A673 (cell line): ENCODE measurements at regions not wholly inside any gene's neighbourhood (a gene's known extent, or its start where the extent isn't known, plus 50 kb on each side); places are given as distances from the start of the nearest gene placed in this dataset.

Experiments used
- BruUV-seq: library from RNA; stranded (reverse); fragments of 400-500 nt; replicated peaks from 2 replicates; lab custom pipeline; 2021; lab: Mats Ljungman, UMichigan
- CTCF ChIA-PET: fragments of 300-600 bp; sonication (Branson Sonifier 250); formaldehyde crosslinking; loops from one replicate; lab custom pipeline; 2022; ENCODE audit warnings: antibody characterized with exemption; lab: Charles Lee
- POLR2A ChIA-PET: fragments of 300-600 bp; sonication (Branson Sonifier 250); formaldehyde crosslinking; loops from one replicate; lab custom pipeline; 2022; ENCODE audit warnings: antibody characterized with exemption; ENCODE audit not compliant: low non-redundant PET; lab: Charles Lee
- DNase-seq: peaks from one replicate; pipeline ENCODE4 v3.0.0-alpha.2; 2015; ENCODE audit warnings: low spot score
- H3K27ac ChIP-seq: fragments of 200-600 bp; sonication (generic); 2 replicates; pipeline ENCODE4 v1.5.1; 2016; ENCODE audit warnings: mixed run types, low read depth, mild to moderate bottlenecking, mixed read lengths, antibody characterized with exemption, low read length; ENCODE audit not compliant: poor library complexity, severe bottlenecking
- H3K27me3 ChIP-seq: fragments of 200-600 bp; sonication (generic); replicated peaks from 2 replicates; pipeline ENCODE4 v1.6.1; 2017; ENCODE audit warnings: mixed run types, low read depth, mild to moderate bottlenecking, mixed read lengths, antibody characterized with exemption, low read length; ENCODE audit not compliant: insufficient read depth, poor library complexity
- H3K36me3 ChIP-seq: fragments of 200-600 bp; sonication (generic); 2 replicates; pipeline ENCODE4 v1.6.1; 2016; ENCODE audit warnings: mixed run types, mild to moderate bottlenecking, mixed read lengths, antibody characterized with exemption, low read length; ENCODE audit not compliant: insufficient read depth, poor library complexity, severe bottlenecking
- H3K4me1 ChIP-seq: fragments of 200-600 bp; sonication (generic); 2 replicates; pipeline ENCODE4 v1.6.1; 2017; ENCODE audit warnings: mixed run types, mild to moderate bottlenecking, mixed read lengths, antibody characterized with exemption, low read length; ENCODE audit not compliant: insufficient read depth, poor library complexity, severe bottlenecking
- H3K4me3 ChIP-seq: fragments of 200-600 bp; sonication (generic); 2 replicates; pipeline ENCODE4 v1.5.1; 2016; ENCODE audit warnings: low read depth, mixed run types, mild to moderate bottlenecking, mixed read lengths, low read length; ENCODE audit not compliant: poor library complexity, severe bottlenecking
- H3K9me3 ChIP-seq: fragments of 200-600 bp; sonication (generic); 2 replicates; pipeline ENCODE4 v1.6.1; 2016; ENCODE audit warnings: mixed run types, low read depth, mild to moderate bottlenecking, mixed read lengths, antibody characterized with exemption, low read length; ENCODE audit not compliant: poor library complexity, severe bottlenecking
- EZH2 ChIP-seq: fragments of 200-600 bp; sonication (generic); IDR thresholded peaks from 2 replicates; pipeline ENCODE4 v1.6.1; 2017; ENCODE audit warnings: borderline replicate concordance, low read depth, mild to moderate bottlenecking, mixed read lengths, antibody characterized with exemption, low read length; ENCODE audit not compliant: poor library complexity, severe bottlenecking
- intact Hi-C: fragments of 100-400 bp; cut with micrococcal nuclease; formaldehyde crosslinking; loops from one replicate; pipeline ENCODE4 v1.10.0; 2022; ENCODE audit not compliant: unreplicated experiment
- TF ChIP-seq, protein P1 (sequence below): fragments of 300-800, 200-600 bp; sonication (generic); conservative IDR thresholded peaks from 2 replicates; pipeline ENCODE4 v1.5.1; 2017; ENCODE audit warnings: low read depth, mild to moderate bottlenecking, antibody characterized with exemption, low read length, moderate library complexity, mixed read lengths

DNA sequence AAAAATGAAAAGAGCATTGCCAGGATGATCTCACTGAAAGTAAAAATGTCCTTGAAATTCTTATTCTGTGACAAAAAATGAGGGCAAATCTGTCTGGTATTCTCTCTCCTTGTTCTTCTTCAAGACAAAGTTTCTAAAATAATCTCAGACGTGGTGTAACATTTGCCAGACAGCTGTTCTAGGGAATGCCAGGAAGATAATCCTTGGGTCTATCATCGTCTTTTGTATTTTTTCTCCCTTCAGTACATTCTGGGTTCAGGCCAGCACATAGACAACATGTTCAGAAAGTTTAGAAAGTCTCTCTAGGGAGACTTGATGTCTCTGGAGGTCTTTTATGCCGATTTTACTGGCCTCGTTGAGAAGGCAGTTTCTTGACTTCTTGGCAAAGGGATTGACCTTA, 121.2 kb upstream of the HES1 start:
- no TSS peak for BruUV-seq
- CTCF ChIA-PET = no interaction called here
- no peaks in the 10 kb centered on the region for H3K4me1 ChIP-seq
- H3K36me3 ChIP-seq = no peaks in the 10 kb centered on the region
- H3K9me3 ChIP-seq = no peaks in the 10 kb centered on the region
- TF ChIP-seq, protein P1, sequence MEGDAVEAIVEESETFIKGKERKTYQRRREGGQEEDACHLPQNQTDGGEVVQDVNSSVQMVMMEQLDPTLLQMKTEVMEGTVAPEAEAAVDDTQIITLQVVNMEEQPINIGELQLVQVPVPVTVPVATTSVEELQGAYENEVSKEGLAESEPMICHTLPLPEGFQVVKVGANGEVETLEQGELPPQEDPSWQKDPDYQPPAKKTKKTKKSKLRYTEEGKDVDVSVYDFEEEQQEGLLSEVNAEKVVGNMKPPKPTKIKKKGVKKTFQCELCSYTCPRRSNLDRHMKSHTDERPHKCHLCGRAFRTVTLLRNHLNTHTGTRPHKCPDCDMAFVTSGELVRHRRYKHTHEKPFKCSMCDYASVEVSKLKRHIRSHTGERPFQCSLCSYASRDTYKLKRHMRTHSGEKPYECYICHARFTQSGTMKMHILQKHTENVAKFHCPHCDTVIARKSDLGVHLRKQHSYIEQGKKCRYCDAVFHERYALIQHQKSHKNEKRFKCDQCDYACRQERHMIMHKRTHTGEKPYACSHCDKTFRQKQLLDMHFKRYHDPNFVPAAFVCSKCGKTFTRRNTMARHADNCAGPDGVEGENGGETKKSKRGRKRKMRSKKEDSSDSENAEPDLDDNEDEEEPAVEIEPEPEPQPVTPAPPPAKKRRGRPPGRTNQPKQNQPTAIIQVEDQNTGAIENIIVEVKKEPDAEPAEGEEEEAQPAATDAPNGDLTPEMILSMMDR = no peak
- TF ChIP-seq EZH2 = no peak
- no peak overlapping the region for H3K4me3 ChIP-seq
- DNase-seq = no peak
- H3K27ac ChIP-seq = no peak overlapping the region
- no peaks in the 10 kb centered on the region for H3K27me3 ChIP-seq
- POLR2A ChIA-PET = no interaction called here
- intact Hi-C loops = no loop called here

DNA sequence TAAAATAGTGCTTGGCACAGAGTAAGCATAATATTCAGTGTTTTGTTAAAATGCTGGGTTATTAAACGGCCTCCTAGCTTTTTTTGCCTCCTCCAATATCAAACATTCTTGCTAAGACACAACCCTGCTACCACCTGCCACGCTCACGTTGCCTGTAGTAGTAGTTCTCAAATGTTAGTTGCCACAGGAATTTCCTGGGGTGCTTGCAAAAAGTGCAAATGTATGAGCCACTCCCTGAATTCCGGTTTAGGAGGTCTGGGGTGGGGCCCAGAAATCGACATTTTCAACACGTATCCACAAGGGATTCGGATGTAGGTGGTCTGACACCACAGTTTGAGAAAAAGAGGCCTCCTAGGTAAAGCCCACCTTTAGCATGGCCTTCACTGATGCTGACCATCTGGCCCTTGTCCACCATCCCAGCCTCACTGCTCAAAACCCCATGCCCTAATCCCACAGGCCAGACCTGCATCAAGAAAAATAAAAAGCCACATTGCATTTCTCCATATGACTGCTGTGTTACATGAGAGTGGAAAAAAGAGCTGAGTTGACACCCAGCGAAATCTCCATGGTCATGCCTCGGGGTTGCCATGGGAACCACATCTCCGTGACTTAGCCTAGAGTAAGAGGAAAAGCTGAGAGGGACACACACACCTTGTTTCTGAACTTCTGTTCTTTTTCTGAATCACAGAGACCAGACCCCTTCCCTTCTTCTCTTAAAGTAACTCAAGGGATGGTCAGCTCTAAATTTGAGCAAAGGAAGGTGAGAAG, 116.4 kb upstream of the HES1 start:
- H3K4me3 ChIP-seq = no peak overlapping the region
- peaks cover 12% of the 10 kb centered on the region for H3K4me1 ChIP-seq
- no peak for TF ChIP-seq EZH2
- TF ChIP-seq, protein P1 = no peak
- intact Hi-C loops = no loop called here
- no peaks in the 10 kb centered on the region for H3K36me3 ChIP-seq
- no peak overlapping the region for H3K27ac ChIP-seq
- ChIA-PET CTCF (no interaction called here), POLR2A (no interaction called here)
- H3K27me3 ChIP-seq = no peaks in the 10 kb centered on the region
- DNase-seq = no peak
- BruUV-seq = no TSS peak
- no peaks in the 10 kb centered on the region for H3K9me3 ChIP-seq

DNA sequence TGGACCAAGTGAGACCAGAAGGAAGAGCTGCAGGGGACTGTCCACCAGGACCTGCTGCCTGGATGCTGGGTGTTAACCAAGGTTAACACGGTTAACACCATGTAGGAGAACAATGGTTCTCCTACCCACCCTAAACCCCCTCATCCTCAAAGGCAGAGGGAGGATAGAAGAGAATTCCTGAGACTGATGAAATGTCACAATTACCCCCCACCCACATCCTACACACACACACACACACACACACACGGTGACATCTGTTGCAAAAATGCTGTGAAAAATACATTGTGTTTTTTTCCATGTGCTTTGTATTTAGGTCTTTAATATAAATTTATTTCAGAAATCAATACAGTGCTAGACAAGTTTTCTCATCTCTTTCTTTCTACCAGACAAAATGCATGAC, 113.9 kb upstream of the HES1 start:
- POLR2A ChIA-PET = no interaction called here
- BruUV-seq = no TSS peak
- intact Hi-C loops = no loop called here

More for the DNA sequence above, 113.9 kb upstream of the HES1 start:
- Histone ChIP-seq H3K27ac (no peak overlapping the region), H3K9me3 (no peaks in the 10 kb centered on the region), H3K36me3 (no peaks in the 10 kb centered on the region), H3K4me1 (peaks cover 12% of the 10 kb centered on the region), H3K4me3 (no peak overlapping the region), H3K27me3 (no peaks in the 10 kb centered on the region)
- TF ChIP-seq EZH2 = no peak
- TF ChIP-seq, protein P1 = no peak
- CTCF ChIA-PET = no interaction called here
- DNase-seq = no peak
